Keratinocyte (primary cell): ENCODE measurements at regions not wholly inside any gene's neighbourhood (a gene's known extent, or its start where the extent isn't known, plus 50 kb on each side); places are given as distances from the start of the nearest gene placed in this dataset.

Source experiments
- EZH2 ChIP-seq: IDR thresholded peaks from one replicate; pipeline ENCODE4 v1.6.1; 2012; ENCODE audit warnings: inconsistent platforms, mild to moderate bottlenecking, low read length, moderate library complexity
- TF ChIP-seq, protein P1 (sequence below), 3 experiments: IDR thresholded peaks in 1 of 3; conservative IDR thresholded peaks in 1 of 3; optimal IDR thresholded peaks in 1 of 3; 2 replicates in 2 of 3; 3 replicates in 1 of 3; pipeline versions ENCODE3 to v1.5.1; 2011; ENCODE audit warnings: low read length in 3 of 3, mild to moderate bottlenecking in 3 of 3, moderate library complexity in 2 of 3, control low read depth in 1 of 3, inconsistent platforms in 1 of 3; ENCODE audit not compliant: insufficient read depth in 2 of 3; ENCODE audit errors: extremely low read depth in 1 of 3

DNA sequence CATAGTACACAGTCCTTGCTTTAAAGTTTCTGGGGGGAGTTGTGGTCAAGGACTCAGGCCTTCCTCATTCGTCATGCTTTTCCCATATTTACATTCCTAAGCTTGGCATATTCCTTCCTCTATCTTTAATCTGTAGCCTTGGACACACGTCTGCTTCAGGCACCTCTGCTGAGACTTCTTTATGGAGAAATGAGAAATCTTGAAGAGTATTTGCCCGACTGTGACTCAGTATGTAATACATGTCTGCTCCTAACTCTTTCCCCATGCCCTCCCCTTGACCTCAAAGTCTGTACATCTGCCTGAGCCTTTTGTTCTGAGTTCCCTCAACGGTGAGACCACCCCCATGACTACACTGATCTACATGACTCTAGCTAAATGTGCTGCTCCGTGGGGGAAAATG lies 246.1 kb downstream of the SI start:
- TF ChIP-seq, protein P1, sequence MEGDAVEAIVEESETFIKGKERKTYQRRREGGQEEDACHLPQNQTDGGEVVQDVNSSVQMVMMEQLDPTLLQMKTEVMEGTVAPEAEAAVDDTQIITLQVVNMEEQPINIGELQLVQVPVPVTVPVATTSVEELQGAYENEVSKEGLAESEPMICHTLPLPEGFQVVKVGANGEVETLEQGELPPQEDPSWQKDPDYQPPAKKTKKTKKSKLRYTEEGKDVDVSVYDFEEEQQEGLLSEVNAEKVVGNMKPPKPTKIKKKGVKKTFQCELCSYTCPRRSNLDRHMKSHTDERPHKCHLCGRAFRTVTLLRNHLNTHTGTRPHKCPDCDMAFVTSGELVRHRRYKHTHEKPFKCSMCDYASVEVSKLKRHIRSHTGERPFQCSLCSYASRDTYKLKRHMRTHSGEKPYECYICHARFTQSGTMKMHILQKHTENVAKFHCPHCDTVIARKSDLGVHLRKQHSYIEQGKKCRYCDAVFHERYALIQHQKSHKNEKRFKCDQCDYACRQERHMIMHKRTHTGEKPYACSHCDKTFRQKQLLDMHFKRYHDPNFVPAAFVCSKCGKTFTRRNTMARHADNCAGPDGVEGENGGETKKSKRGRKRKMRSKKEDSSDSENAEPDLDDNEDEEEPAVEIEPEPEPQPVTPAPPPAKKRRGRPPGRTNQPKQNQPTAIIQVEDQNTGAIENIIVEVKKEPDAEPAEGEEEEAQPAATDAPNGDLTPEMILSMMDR (optimal IDR thresholded peaks at IDR 0.05 in 1 of 3, IDR thresholded peaks at IDR 0.05 in 1 of 3, conservative IDR thresholded peaks at IDR 0.05 in 1 of 3; ENCODE audit: extremely low read depth in 1 of 3, insufficient read depth in 2 of 3, low read length in 3 of 3) = no peak
- no peak for TF ChIP-seq EZH2
